Astrocyte (in vitro differentiated cells and primary cell): ENCODE measurements at regions not wholly inside any gene's neighbourhood (a gene's known extent, or its start where the extent isn't known, plus 50 kb on each side); places are given as distances from the start of the nearest gene placed in this dataset.

Experiments
- CTCF ChIP-seq: IDR thresholded peaks from 2 replicates; pipeline ENCODE4 v1.5.1; 2011; ENCODE audit warnings: low read depth, mild to moderate bottlenecking, inconsistent platforms, low read length, moderate library complexity; ENCODE audit not compliant: insufficient read depth
- EZH2 ChIP-seq: IDR thresholded peaks from 2 replicates; pipeline ENCODE4 v1.6.1; 2012; ENCODE audit warnings: mild to moderate bottlenecking, low read length, inconsistent platforms; ENCODE audit not compliant: insufficient read depth

GRCh38 chrX:27085346-27085745, 377.8 kb downstream of the PPP4R3C start:
- no peak for TF ChIP-seq CTCF
- no peak for TF ChIP-seq EZH2
